ENCODE measurements at regions not wholly inside any gene's neighbourhood (a gene's known extent, or its start where the extent isn't known, plus 50 kb on each side); places are given as distances from the start of the nearest gene placed in this dataset.

GRCh38 chr13:106329941-106330340, 205.5 kb downstream of the EFNB2 start:
- Histone ChIP-seq H3K4ac (replicated peaks; ENCODE audit: insufficient read length, low read depth, low read length) (no peak overlapping the region), H3K14ac (ENCODE audit: insufficient read length) (no peak overlapping the region), H3K79me1 (ENCODE audit: low read depth, low read length) (no peaks in the 10 kb centered on the region), H3K4me1 (replicated peaks in 1 of 4; ENCODE audit: control insufficient read depth in 3 of 4, insufficient read depth in 4 of 4, low read length in 3 of 4) (peaks cover 0 to 6% (median 1%) of the 10 kb centered on the region in 4 experiments; a peak in 2 of 7 replicates), H3K18ac (ENCODE audit: extremely low read depth, low read length) (no peak overlapping the region), H3K23ac (ENCODE audit: insufficient read length) (no peak overlapping the region), H3K79me2 (ENCODE audit: control insufficient read depth in 1 of 2, insufficient read depth in 2 of 2, low read length in 2 of 2) (no peaks in the 10 kb centered on the region), H4K8ac (ENCODE audit: extremely low read depth, insufficient read depth, low read length) (no peak overlapping the region), H2BK20ac (ENCODE audit: low read length) (no peak overlapping the region), H2AK5ac (ENCODE audit: low read depth, low read length) (no peak overlapping the region), H3K4me2 (ENCODE audit: insufficient read depth in 1 of 2, low read depth in 2 of 2, low read length in 2 of 2) (no peak overlapping the region), H2BK12ac (ENCODE audit: low read depth, low read length) (0 out of 2 replicates have a peak overlapping the region, but pooled peaks have one; percentile 13), H3K9ac (replicated peaks in 1 of 4; ENCODE audit: extremely low read depth in 1 of 4, low read depth in 3 of 4, low read length in 3 of 4) (no peak overlapping the region), H2AFZ (ENCODE audit: low read length) (no peak overlapping the region), H3K27ac (ENCODE audit: low read depth, low read length) (no peak overlapping the region), H3K9me3 (ENCODE audit: insufficient read depth in 2 of 2, low read depth in 1 of 2, low read length in 1 of 2) (no peaks in the 10 kb centered on the region), H3K23me2 (ENCODE audit: low read depth, low read length) (no peaks in the 10 kb centered on the region), H4K20me1 (replicated peaks in 1 of 2; ENCODE audit: control insufficient read depth in 1 of 2, insufficient read depth in 2 of 2, low read length in 2 of 2) (no peaks in the 10 kb centered on the region), H4K5ac (ENCODE audit: insufficient read length, low read depth, low read length) (no peak overlapping the region), H2BK15ac (ENCODE audit: low read length) (no peak overlapping the region), H2BK5ac (ENCODE audit: low read depth, low read length) (no peak overlapping the region), H4K91ac (replicated peaks; ENCODE audit: insufficient read length, low read length) (no peak overlapping the region), H3K56ac (replicated peaks; ENCODE audit: insufficient read length, low read depth, low read length) (no peak overlapping the region), H3K4me3 (ENCODE audit: extremely low read depth in 1 of 4, insufficient read depth in 2 of 4, low read depth in 3 of 4, low read length in 4 of 4) (no peak overlapping the region), H3K36me3 (ENCODE audit: control insufficient read depth in 2 of 4, insufficient read depth in 4 of 4, low read length in 3 of 4) (no peaks in the 10 kb centered on the region), H2BK120ac (replicated peaks; ENCODE audit: low read depth, low read length) (no peak overlapping the region), H3K27me3 (replicated peaks in 1 of 4; ENCODE audit: control insufficient read depth in 3 of 4, extremely low read depth in 1 of 4, insufficient read depth in 3 of 4, low read length in 3 of 4) (no peaks in the 10 kb centered on the region)
- ChIA-PET CTCF (ENCODE audit: partially characterized antibody) (interaction anchor here (0.7 to 1.6 kb wide), 4 partner anchors 10 to 248 kb away, joined by 3 read pairs; no protein-coding TSS in a partner anchor), POLR2A (ENCODE audit: partially characterized antibody) (no interaction called here)
- FAIRE-seq, result no peak
- 79% methylated on average over 5 of the region's 5 CpGs; no CpG with 5 or more reads in 1 of the 2 experiments for WGBS, 2 experiments (ENCODE audit: extremely low coverage in 1 of 2, insufficient coverage in 1 of 2, insufficient read length in 1 of 2, insufficient replicate concordance in 2 of 2, low coverage in 1 of 2, low lambda C conversion rate in 2 of 2, missing lambda C conversion rate in 1 of 2)
- no peak for DNase-seq (ENCODE audit: low read depth in 1 of 2, low spot score in 2 of 2)
- TF ChIP-seq TEAD4 (IDR thresholded peaks at IDR 0.05; ENCODE audit: low read depth, low read length) (no peak), KDM1A (IDR thresholded peaks at IDR 0.05; ENCODE audit: borderline replicate concordance, low read length) (no peak), TBP (IDR thresholded peaks at IDR 0.05; ENCODE audit: low read depth, low read length) (no peak), SUZ12 (IDR thresholded peaks at IDR 0.05; ENCODE audit: low read length) (no peak), HDAC2 (IDR thresholded peaks at IDR 0.05; ENCODE audit: borderline replicate concordance in 1 of 2, low read depth in 2 of 2, low read length in 2 of 2) (no peak), YY1 (IDR thresholded peaks at IDR 0.05; ENCODE audit: low read depth, low read length) (no peak), CREB1 (IDR thresholded peaks at IDR 0.05) (no peak), ASH2L (IDR thresholded peaks at IDR 0.05; ENCODE audit: low read length) (no peak), SP1 (IDR thresholded peaks at IDR 0.05; ENCODE audit: low read depth, low read length) (no peak), ATF2 (IDR thresholded peaks at IDR 0.05; ENCODE audit: low read length) (no peak), PHF8 (conservative IDR thresholded peaks at IDR 0.05; ENCODE audit: low read depth, low read length) (no peak), SP4 (IDR thresholded peaks at IDR 0.05; ENCODE audit: low read length) (no peak), CBX5 (IDR thresholded peaks at IDR 0.05; ENCODE audit: low read depth, low read length) (no peak), EP300 (IDR thresholded peaks at IDR 0.05; ENCODE audit: borderline replicate concordance in 1 of 2, low read depth in 2 of 2, low read length in 2 of 2) (no peak)
